Right atrium auricular region (tissue), 2 donors: ENCODE measurements at regions not wholly inside any gene's neighbourhood (a gene's known extent, or its start where the extent isn't known, plus 50 kb on each side); places are given as distances from the start of the nearest gene placed in this dataset.

ENCODE experiments used
- DNase-seq: peaks from one replicate; pipeline ENCODE4 v3.0.0-alpha.2; 2019; ENCODE audit warnings: low spot score
- H3K27ac ChIP-seq, 2 donors: fragments of 200-600 bp; sonication (generic); 1 replicate in 1 of 2; 2 replicates in 1 of 2; pipeline ENCODE4 v1.5.1; 2016 to 2019
- H3K27me3 ChIP-seq, 2 donors: fragments of 200-600 bp; sonication (generic); one replicate each; pipeline versions ENCODE4 v1.5.1 to v1.6.0; 2017 to 2019
- H3K36me3 ChIP-seq: fragments of 200-600 bp; sonication (generic); one replicate; pipeline ENCODE4 v1.5.1; 2016
- H3K4me1 ChIP-seq, 2 donors: fragments of 200-600 bp; sonication (generic); one replicate each; pipeline versions ENCODE4 v1.5.1 to v1.6.0; 2017 to 2019
- H3K4me3 ChIP-seq, 2 donors: fragments of 200-600 bp; sonication (generic); 1 replicate in 1 of 2; 2 replicates in 1 of 2; pipeline ENCODE4 v1.5.1; 2017 to 2019; ENCODE audit warnings: mild to moderate bottlenecking in 1 of 2, moderate library complexity in 1 of 2
- H3K9me3 ChIP-seq, 2 donors: fragments of 200-600 bp; sonication (generic); one replicate each; pipeline ENCODE4 v1.5.1; 2019
- CTCF ChIP-seq, 2 donors: fragments of 200-600 bp; sonication (generic); IDR thresholded peaks; one replicate each; pipeline ENCODE4 v1.5.1; 2019; ENCODE audit warnings: antibody characterized with exemption in 2 of 2

DNA sequence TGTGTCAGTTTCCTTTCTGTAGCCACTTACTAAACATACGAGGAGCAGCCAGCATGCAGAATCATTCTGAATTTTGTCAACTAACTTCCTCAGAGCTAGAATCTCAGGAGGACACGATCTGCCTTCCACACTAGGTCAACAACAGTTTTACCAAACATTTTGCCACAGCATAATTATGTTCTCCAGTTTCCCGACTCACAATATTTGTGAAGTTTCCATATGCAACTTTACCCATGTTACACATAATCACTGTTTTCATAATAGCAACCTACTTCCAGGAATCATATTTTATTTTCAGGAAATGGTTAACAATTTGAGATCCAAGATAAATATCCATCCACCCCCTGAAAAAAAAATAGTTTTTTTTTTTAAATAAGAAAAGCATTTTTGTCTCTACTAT lies 595.0 kb downstream of the PYDC2 start:
- no peak for TF ChIP-seq CTCF (IDR thresholded peaks at IDR 0.05)
- Histone ChIP-seq H3K27me3 (no peaks in the 10 kb centered on the region), H3K9me3 (no peaks in the 10 kb centered on the region), H3K4me1 (no peaks in the 10 kb centered on the region), H3K27ac (no peak overlapping the region), H3K36me3 (no peaks in the 10 kb centered on the region), H3K4me3 (no peak overlapping the region)
- DNase-seq, result no peak

DNA sequence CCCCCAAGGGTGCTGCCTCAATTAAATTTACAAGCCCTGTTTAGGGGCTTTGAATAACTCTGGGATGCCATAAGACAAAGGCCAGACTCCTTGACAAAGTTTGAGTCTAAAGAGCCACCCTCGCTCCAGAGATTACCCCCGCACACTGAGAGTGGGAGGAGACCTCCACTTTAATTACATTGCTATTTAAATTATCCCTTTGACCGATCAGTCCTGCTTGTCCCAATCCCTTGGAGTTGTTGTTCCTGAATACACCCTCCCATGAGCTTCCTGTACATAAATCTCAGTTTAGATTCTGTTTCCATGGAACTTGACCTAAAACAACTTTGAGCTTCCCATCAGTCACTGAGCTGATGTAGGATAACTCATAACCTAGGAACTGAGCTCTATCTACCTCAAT lies 596.3 kb downstream of the PYDC2 start:
- Histone ChIP-seq H3K9me3 (no peaks in the 10 kb centered on the region), H3K36me3 (no peaks in the 10 kb centered on the region), H3K27me3 (no peaks in the 10 kb centered on the region), H3K4me1 (no peaks in the 10 kb centered on the region), H3K27ac (no peak overlapping the region), H3K4me3 (no peak overlapping the region)
- TF ChIP-seq CTCF (IDR thresholded peaks at IDR 0.05), result no peak
- DNase-seq, result no peak

DNA sequence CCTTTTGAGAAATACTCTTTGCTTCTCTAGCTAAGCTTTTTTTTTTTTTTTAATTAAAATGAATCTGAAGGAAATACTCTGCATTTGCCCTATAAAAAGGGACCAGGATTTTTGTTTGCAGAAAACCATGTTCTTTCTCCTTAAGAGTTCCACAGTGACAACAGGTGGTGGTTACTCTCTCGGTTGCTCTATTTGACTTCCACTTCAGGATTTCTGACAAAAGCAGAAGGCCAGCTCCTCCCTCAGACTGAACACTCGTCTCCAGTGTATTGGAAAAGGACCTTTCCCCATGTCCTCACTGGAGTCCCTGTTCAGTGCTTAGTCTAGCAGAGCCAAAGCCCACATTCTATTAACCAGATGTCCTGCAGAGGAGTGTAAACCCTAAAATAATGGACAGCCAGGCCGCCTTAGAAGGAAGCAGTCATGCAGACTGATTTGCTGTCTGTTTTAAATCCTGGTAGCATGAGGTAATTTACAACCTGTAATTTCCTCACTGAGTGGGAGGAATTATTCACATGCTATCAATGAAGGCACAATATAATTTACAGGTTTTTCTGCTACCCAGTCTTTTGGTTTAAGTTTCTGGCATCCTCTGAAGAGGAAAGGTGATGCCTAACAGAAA lies 599.3 kb downstream of the PYDC2 start:
- no peaks in the 10 kb centered on the region for H3K4me1 ChIP-seq
- no peak for TF ChIP-seq CTCF (IDR thresholded peaks at IDR 0.05)
- H3K9me3 ChIP-seq, result no peaks in the 10 kb centered on the region
- H3K36me3 ChIP-seq, result no peaks in the 10 kb centered on the region
- DNase-seq, result no peak
- no peak overlapping the region for H3K4me3 ChIP-seq
- no peak overlapping the region for H3K27ac ChIP-seq
- H3K27me3 ChIP-seq, result no peaks in the 10 kb centered on the region

- H3K27ac ChIP-seq, result no peak overlapping the region
- H3K36me3 ChIP-seq, result no peaks in the 10 kb centered on the region
- H3K9me3 ChIP-seq, result no peaks in the 10 kb centered on the region
- no peaks in the 10 kb centered on the region for H3K27me3 ChIP-seq
- no peak overlapping the region for H3K4me3 ChIP-seq
- no peak for DNase-seq
- TF ChIP-seq CTCF (IDR thresholded peaks at IDR 0.05), result no peak
- H3K4me1 ChIP-seq, result no peaks in the 10 kb centered on the region
These were observed 600.5 kb downstream of the PYDC2 start for GRCh38 chr3:192061426-192061825.

DNA sequence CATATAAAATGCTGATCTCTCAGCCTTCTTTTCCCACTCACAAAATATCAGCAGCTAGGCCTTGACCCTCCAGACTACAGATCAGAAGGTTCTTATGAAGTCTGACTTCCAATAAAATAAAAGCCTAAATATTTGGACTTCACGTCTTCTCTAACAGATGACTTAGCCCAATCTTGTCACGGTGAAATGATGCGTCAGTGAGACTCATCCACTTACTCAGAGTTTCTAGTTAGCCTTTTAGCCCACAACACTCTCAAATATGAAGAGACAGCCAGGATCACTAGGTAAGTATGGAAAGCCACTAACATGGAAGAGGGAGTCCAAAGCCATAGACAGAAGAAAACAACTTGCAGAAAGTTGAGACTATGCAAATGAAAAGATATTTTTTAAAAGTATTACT lies 601.2 kb downstream of the PYDC2 start:
- no peaks in the 10 kb centered on the region for H3K27me3 ChIP-seq
- no peak for DNase-seq
- TF ChIP-seq CTCF (IDR thresholded peaks at IDR 0.05), result no peak
- no peaks in the 10 kb centered on the region for H3K4me1 ChIP-seq
- H3K4me3 ChIP-seq, result no peak overlapping the region
- no peak overlapping the region for H3K27ac ChIP-seq
- no peaks in the 10 kb centered on the region for H3K9me3 ChIP-seq
- H3K36me3 ChIP-seq, result no peaks in the 10 kb centered on the region

- Histone ChIP-seq H3K27me3 (no peaks in the 10 kb centered on the region), H3K4me1 (no peaks in the 10 kb centered on the region), H3K4me3 (no peak overlapping the region), H3K27ac (peak overlapping the region in 1 of 2 donors; percentile 10), H3K36me3 (no peaks in the 10 kb centered on the region), H3K9me3 (no peaks in the 10 kb centered on the region)
- DNase-seq, result no peak
- no peak for TF ChIP-seq CTCF (IDR thresholded peaks at IDR 0.05)
These were observed 602.6 kb downstream of the PYDC2 start for GRCh38 chr3:192063570-192063969.
